ENCODE measurements at regions not wholly inside any gene's neighbourhood (a gene's known extent, or its start where the extent isn't known, plus 50 kb on each side); places are given as distances from the start of the nearest gene placed in this dataset.

- no peak for TF ChIP-seq CTCF (IDR thresholded peaks at IDR 0.05)
- TF ChIP-seq POLR2A (IDR thresholded peaks at IDR 0.05): no peak
Measured at GRCh38 chr10:63069318-63069717, 63.8 kb upstream of the NRBF2 start.

All from adrenal gland (tissue), 5 donors.